Mammary epithelial cell (primary cell): ENCODE measurements at regions not wholly inside any gene's neighbourhood (a gene's known extent, or its start where the extent isn't known, plus 50 kb on each side); places are given as distances from the start of the nearest gene placed in this dataset.

ENCODE experiments used
- CTCF ChIP-seq, 2 donors: IDR thresholded peaks in 1 of 2; conservative IDR thresholded peaks in 1 of 2; 2 replicates each; pipeline ENCODE4 v1.5.1; 2011 to 2012; ENCODE audit warnings: inconsistent platforms in 2 of 2, low read length in 2 of 2, mild to moderate bottlenecking in 2 of 2, control low read depth in 1 of 2, low read depth in 1 of 2; ENCODE audit not compliant: insufficient read depth in 1 of 2; ENCODE audit errors: extremely low read depth in 1 of 2
- EZH2 ChIP-seq: IDR thresholded peaks from 2 replicates; pipeline ENCODE4 v1.6.1; 2012; ENCODE audit warnings: low read length, inconsistent platforms, borderline replicate concordance

GRCh38 chr11:70901951-70902521, 350.3 kb downstream of the SHANK2 start:
- TF ChIP-seq CTCF (conservative IDR thresholded peaks at IDR 0.05 in 1 of 2, IDR thresholded peaks at IDR 0.05 in 1 of 2; ENCODE audit: extremely low read depth in 1 of 2, insufficient read depth in 1 of 2, low read depth in 1 of 2, low read length in 2 of 2): no peak
- no peak for TF ChIP-seq EZH2
